ENCODE measurements at regions not wholly inside any gene's neighbourhood (a gene's known extent, or its start where the extent isn't known, plus 50 kb on each side); places are given as distances from the start of the nearest gene placed in this dataset.

DNA sequence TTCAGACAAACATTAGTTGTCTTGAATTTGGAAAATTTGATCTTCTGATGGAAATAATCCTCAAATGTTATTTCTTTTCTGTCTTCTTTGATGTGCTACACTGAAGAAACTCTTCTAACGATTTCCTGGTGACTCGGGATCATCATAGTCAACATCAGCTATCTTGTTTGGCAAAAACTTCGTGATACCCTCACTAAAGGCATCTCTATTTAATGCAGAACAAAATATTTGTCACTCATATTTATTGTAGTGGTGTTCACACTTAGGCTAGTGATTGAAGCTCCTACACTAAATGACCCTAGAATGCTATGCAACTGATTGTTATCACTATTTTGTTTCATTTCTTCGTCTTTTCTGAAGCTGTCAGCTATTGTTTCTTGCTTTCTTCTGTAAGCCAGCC, 334.7 kb upstream of the ZEB2 start:
- TF ChIP-seq, protein P1, sequence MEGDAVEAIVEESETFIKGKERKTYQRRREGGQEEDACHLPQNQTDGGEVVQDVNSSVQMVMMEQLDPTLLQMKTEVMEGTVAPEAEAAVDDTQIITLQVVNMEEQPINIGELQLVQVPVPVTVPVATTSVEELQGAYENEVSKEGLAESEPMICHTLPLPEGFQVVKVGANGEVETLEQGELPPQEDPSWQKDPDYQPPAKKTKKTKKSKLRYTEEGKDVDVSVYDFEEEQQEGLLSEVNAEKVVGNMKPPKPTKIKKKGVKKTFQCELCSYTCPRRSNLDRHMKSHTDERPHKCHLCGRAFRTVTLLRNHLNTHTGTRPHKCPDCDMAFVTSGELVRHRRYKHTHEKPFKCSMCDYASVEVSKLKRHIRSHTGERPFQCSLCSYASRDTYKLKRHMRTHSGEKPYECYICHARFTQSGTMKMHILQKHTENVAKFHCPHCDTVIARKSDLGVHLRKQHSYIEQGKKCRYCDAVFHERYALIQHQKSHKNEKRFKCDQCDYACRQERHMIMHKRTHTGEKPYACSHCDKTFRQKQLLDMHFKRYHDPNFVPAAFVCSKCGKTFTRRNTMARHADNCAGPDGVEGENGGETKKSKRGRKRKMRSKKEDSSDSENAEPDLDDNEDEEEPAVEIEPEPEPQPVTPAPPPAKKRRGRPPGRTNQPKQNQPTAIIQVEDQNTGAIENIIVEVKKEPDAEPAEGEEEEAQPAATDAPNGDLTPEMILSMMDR (IDR thresholded peaks at IDR 0.05; ENCODE audit: low read depth, low read length): no peak
- no peaks in the 10 kb centered on the region for H3K27me3 ChIP-seq (ENCODE audit: insufficient read depth, low read depth, severe bottlenecking)
- H3K4me3 ChIP-seq (ENCODE audit: low read depth, low read length): no peak overlapping the region
- no peak for DNase-seq
- no peak overlapping the region for H3K27ac ChIP-seq
- no peaks in the 10 kb centered on the region for H3K36me3 ChIP-seq
- no peaks in the 10 kb centered on the region for H3K9me3 ChIP-seq (ENCODE audit: severe bottlenecking)

- Histone ChIP-seq H3K27ac (no peak overlapping the region), H3K27me3 (ENCODE audit: insufficient read depth, low read depth, severe bottlenecking) (no peaks in the 10 kb centered on the region), H3K9me3 (ENCODE audit: severe bottlenecking) (no peaks in the 10 kb centered on the region), H3K36me3 (no peaks in the 10 kb centered on the region), H3K4me3 (ENCODE audit: low read depth, low read length) (no peak overlapping the region)
- no peak for DNase-seq
- TF ChIP-seq, protein P1 (IDR thresholded peaks at IDR 0.05; ENCODE audit: low read depth, low read length): no peak
Measured at GRCh38 chr2:144849612-144850011, 329.7 kb upstream of the ZEB2 start.

- no peaks in the 10 kb centered on the region for H3K36me3 ChIP-seq
- H3K27ac ChIP-seq: no peak overlapping the region
- DNase-seq: no peak
- no peaks in the 10 kb centered on the region for H3K27me3 ChIP-seq (ENCODE audit: insufficient read depth, low read depth, severe bottlenecking)
- no peak overlapping the region for H3K4me3 ChIP-seq (ENCODE audit: low read depth, low read length)
- TF ChIP-seq, protein P1 (IDR thresholded peaks at IDR 0.05; ENCODE audit: low read depth, low read length): no peak
- no peaks in the 10 kb centered on the region for H3K9me3 ChIP-seq (ENCODE audit: severe bottlenecking)
Measured at GRCh38 chr2:144848423-144848822, 328.5 kb upstream of the ZEB2 start.

DNA sequence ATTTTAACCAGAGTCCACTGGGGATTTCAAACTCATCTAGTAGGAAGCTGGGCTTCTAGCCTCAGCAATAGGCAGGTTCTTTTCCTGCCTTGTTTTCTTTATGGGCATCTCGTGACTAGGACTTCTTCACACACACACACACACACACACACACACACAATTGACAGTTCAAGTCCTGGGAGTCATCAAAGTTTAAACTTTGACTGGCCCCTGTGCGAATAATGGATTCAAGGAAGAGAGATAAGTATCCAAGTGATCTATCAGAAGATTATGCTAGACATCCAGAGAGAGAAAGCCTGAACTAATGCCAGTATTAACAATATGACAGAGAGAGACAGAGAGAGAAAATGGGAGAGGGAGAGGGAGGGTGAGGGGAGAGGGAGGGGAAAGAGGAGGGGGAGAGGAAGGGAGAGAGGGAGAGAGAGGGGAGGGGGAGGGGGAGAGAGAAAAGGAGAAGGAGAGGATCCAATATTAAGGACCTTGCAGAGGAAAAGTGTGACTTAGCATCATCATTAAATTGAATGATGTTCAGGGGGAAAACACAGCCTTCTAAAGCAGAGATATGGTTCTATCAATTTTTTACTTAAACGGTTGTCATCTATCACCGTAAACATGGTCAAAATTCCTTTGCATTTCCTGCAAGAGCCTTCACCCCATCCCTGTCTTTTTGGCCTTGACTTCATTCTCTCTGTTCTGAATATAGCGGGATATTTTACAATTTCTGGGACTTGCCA, 327.6 kb upstream of the ZEB2 start:
- H3K27ac ChIP-seq: no peak overlapping the region
- no peaks in the 10 kb centered on the region for H3K27me3 ChIP-seq (ENCODE audit: insufficient read depth, low read depth, severe bottlenecking)
- H3K9me3 ChIP-seq (ENCODE audit: severe bottlenecking): no peaks in the 10 kb centered on the region
- no peaks in the 10 kb centered on the region for H3K36me3 ChIP-seq
- no peak overlapping the region for H3K4me3 ChIP-seq (ENCODE audit: low read depth, low read length)
- DNase-seq: no peak
- TF ChIP-seq, protein P1 (IDR thresholded peaks at IDR 0.05; ENCODE audit: low read depth, low read length): no peak

DNA sequence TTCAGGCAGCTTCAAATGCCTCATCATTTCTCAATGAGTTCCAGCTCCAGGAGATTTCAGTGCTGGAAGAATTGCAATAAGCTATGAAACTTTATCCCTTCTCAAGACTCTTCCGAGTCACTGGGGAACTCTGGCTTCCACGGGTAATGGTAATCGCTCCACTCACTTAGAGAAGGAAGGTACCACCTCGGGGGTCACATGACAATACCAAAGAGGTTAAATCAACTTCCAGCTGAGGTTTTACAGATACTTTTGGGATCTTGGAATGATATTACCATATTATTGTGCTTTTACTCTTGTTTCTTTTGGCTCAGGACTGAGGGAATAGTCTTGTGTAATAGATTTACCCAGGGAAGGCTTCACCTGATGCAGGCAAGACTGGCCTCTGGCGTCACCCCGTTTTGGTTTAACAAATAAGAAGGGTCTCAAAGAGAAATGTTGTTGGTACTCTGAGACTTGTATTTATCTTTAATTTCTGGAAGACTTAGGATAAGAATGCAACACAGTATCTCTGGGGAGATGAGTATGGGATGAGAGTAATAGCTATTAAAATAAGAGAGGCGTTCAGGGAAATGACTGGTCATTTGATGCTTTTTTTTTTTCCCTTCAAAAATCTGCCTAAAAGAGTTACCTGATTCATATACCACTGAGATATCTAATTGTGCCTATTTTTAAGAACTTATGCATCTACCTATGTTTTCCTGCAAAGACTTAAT, 316.9 kb upstream of the ZEB2 start:
- no peaks in the 10 kb centered on the region for H3K36me3 ChIP-seq
- H3K9me3 ChIP-seq (ENCODE audit: severe bottlenecking): no peaks in the 10 kb centered on the region
- H3K27ac ChIP-seq: no peak overlapping the region
- no peaks in the 10 kb centered on the region for H3K27me3 ChIP-seq (ENCODE audit: insufficient read depth, low read depth, severe bottlenecking)
- no peak for DNase-seq
- TF ChIP-seq, protein P1 (IDR thresholded peaks at IDR 0.05; ENCODE audit: low read depth, low read length): no peak
- no peak overlapping the region for H3K4me3 ChIP-seq (ENCODE audit: low read depth, low read length)

Data from WERI-Rb-1 (cell line).